ENCODE measurements at regions not wholly inside any gene's neighbourhood (a gene's known extent, or its start where the extent isn't known, plus 50 kb on each side); places are given as distances from the start of the nearest gene placed in this dataset.

GRCh38 chr6:90431576-90431975 lies 134.9 kb upstream of the BACH2 start:
- TF ChIP-seq CTCF (IDR thresholded peaks at IDR 0.05), result no peak
- no peak for TF ChIP-seq POLR2A (IDR thresholded peaks at IDR 0.05)

All from uterus (tissue), 2 donors.